GM12878 (cell line): ENCODE measurements at regions not wholly inside any gene's neighbourhood (a gene's known extent, or its start where the extent isn't known, plus 50 kb on each side); places are given as distances from the start of the nearest gene placed in this dataset.

Source experiments
- JUND ChIP-seq: IDR thresholded peaks from 2 replicates; pipeline ENCODE4 v1.6.1; 2012; ENCODE audit warnings: low read depth, mild to moderate bottlenecking, low read length, improper control_type of control experiment, moderate library complexity
- KDM1A ChIP-seq: fragments of 200-600 bp; sonication (generic); IDR thresholded peaks from 2 replicates; pipeline ENCODE4 v1.6.1; 2016; ENCODE audit warnings: borderline replicate concordance
- NFXL1 ChIP-seq: fragments of 450-650 bp; IDR thresholded peaks from 2 replicates; pipeline ENCODE4 v1.6.1; 2017; ENCODE audit warnings: antibody characterized with exemption, mild to moderate bottlenecking, borderline replicate concordance
- POLR2A ChIP-seq: IDR thresholded peaks from 2 replicates; pipeline ENCODE4 v1.6.1; 2011; ENCODE audit warnings: low read depth, mild to moderate bottlenecking, low read length
- REST ChIP-seq: IDR thresholded peaks from 2 replicates; pipeline ENCODE4 v1.6.1; 2012; ENCODE audit warnings: mild to moderate bottlenecking, low read depth, low read length
- SREBF1 ChIP-seq: IDR thresholded peaks from 2 replicates; pipeline ENCODE4 v1.6.1; 2012; ENCODE audit warnings: mild to moderate bottlenecking, low read length
- TCF3 ChIP-seq: IDR thresholded peaks from 2 replicates; pipeline ENCODE4 v1.6.1; 2012; ENCODE audit warnings: low read depth, mild to moderate bottlenecking, low read length, borderline replicate concordance; ENCODE audit not compliant: insufficient read depth
- ZBTB4 ChIP-seq: fragments of 450-650 bp; formaldehyde crosslinking; IDR thresholded peaks from 2 replicates; pipeline ENCODE4 v1.4.0; 2022; ENCODE audit warnings: mild to moderate bottlenecking, moderate library complexity
- ZSCAN29 ChIP-seq: fragments of 450-650 bp; IDR thresholded peaks from 2 replicates; pipeline ENCODE4 v1.6.1; 2017; ENCODE audit warnings: mild to moderate bottlenecking, moderate library complexity
- TF ChIP-seq, protein P1 (sequence below): fragments of 150-350 bp; IDR thresholded peaks from 2 replicates; pipeline ENCODE4 v1.6.1; 2014; ENCODE audit warnings: mild to moderate bottlenecking, low read depth, low read length
- TF ChIP-seq, protein P2 (sequence below): fragments of 450-650 bp; IDR thresholded peaks from 2 replicates; pipeline ENCODE4 v1.6.1; 2017; ENCODE audit warnings: mild to moderate bottlenecking, low read depth, inconsistent platforms; ENCODE audit not compliant: poor library complexity, severe bottlenecking

GRCh38 chr10:44513591-44513990, 128.7 kb upstream of the CXCL12 start (continued):
- TF ChIP-seq, protein P1, sequence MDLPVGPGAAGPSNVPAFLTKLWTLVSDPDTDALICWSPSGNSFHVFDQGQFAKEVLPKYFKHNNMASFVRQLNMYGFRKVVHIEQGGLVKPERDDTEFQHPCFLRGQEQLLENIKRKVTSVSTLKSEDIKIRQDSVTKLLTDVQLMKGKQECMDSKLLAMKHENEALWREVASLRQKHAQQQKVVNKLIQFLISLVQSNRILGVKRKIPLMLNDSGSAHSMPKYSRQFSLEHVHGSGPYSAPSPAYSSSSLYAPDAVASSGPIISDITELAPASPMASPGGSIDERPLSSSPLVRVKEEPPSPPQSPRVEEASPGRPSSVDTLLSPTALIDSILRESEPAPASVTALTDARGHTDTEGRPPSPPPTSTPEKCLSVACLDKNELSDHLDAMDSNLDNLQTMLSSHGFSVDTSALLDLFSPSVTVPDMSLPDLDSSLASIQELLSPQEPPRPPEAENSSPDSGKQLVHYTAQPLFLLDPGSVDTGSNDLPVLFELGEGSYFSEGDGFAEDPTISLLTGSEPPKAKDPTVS, result no peak
- TF ChIP-seq JUND (no peak), POLR2A (no peak), REST (no peak), NFXL1 (no peak), SREBF1 (no peak), TCF3 (no peak), ZBTB4 (no peak), KDM1A (no peak), ZSCAN29 (no peak)
- TF ChIP-seq, protein P2, sequence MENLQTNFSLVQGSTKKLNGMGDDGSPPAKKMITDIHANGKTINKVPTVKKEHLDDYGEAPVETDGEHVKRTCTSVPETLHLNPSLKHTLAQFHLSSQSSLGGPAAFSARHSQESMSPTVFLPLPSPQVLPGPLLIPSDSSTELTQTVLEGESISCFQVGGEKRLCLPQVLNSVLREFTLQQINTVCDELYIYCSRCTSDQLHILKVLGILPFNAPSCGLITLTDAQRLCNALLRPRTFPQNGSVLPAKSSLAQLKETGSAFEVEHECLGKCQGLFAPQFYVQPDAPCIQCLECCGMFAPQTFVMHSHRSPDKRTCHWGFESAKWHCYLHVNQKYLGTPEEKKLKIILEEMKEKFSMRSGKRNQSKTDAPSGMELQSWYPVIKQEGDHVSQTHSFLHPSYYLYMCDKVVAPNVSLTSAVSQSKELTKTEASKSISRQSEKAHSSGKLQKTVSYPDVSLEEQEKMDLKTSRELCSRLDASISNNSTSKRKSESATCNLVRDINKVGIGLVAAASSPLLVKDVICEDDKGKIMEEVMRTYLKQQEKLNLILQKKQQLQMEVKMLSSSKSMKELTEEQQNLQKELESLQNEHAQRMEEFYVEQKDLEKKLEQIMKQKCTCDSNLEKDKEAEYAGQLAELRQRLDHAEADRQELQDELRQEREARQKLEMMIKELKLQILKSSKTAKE, result no peak
